ENCODE measurements at regions not wholly inside any gene's neighbourhood (a gene's known extent, or its start where the extent isn't known, plus 50 kb on each side); places are given as distances from the start of the nearest gene placed in this dataset.

- TF ChIP-seq CTCF (conservative IDR thresholded peaks at IDR 0.05 in 1 of 2, IDR thresholded peaks at IDR 0.05 in 1 of 2; ENCODE audit: extremely low read depth in 1 of 2, insufficient read depth in 1 of 2, low read depth in 1 of 2, low read length in 2 of 2) (no peak), EZH2 (IDR thresholded peaks at IDR 0.05; ENCODE audit: borderline replicate concordance, low read length) (no peak)
Observed at GRCh38 chr14:45492876-45493275, 239.9 kb upstream of the MIS18BP1 start.

All from mammary epithelial cell (primary cell).